ENCODE measurements at regions not wholly inside any gene's neighbourhood (a gene's known extent, or its start where the extent isn't known, plus 50 kb on each side); places are given as distances from the start of the nearest gene placed in this dataset.

- TF ChIP-seq, protein P1, sequence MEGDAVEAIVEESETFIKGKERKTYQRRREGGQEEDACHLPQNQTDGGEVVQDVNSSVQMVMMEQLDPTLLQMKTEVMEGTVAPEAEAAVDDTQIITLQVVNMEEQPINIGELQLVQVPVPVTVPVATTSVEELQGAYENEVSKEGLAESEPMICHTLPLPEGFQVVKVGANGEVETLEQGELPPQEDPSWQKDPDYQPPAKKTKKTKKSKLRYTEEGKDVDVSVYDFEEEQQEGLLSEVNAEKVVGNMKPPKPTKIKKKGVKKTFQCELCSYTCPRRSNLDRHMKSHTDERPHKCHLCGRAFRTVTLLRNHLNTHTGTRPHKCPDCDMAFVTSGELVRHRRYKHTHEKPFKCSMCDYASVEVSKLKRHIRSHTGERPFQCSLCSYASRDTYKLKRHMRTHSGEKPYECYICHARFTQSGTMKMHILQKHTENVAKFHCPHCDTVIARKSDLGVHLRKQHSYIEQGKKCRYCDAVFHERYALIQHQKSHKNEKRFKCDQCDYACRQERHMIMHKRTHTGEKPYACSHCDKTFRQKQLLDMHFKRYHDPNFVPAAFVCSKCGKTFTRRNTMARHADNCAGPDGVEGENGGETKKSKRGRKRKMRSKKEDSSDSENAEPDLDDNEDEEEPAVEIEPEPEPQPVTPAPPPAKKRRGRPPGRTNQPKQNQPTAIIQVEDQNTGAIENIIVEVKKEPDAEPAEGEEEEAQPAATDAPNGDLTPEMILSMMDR (IDR thresholded peaks at IDR 0.05): no peak
- Histone ChIP-seq H3K9me3 (no peaks in the 10 kb centered on the region), H3K36me3 (no peaks in the 10 kb centered on the region), H3K27ac (no peak overlapping the region), H3K4me1 (ENCODE audit: insufficient read depth) (no peaks in the 10 kb centered on the region), H3K27me3 (peaks cover 5% of the 10 kb centered on the region), H3K4me3 (no peak overlapping the region)
- intact Hi-C loops (cut with DNase I): no loop called here
- 90 to 92% (median 90%) methylated on average over 3 of the region's 3 CpGs for WGBS, 3 donors
- no peak for DNase-seq
Observed at GRCh38 chr4:62398318-62398717, 1198.2 kb downstream of the ADGRL3 start.

- intact Hi-C loops (cut with DNase I): no loop called here
- H3K4me1 ChIP-seq (ENCODE audit: insufficient read depth): no peaks in the 10 kb centered on the region
- TF ChIP-seq EP300 (IDR thresholded peaks at IDR 0.05) (no peak), POLR2A (IDR thresholded peaks at IDR 0.05) (no peak)
- TF ChIP-seq, protein P1 (IDR thresholded peaks at IDR 0.05): no peak
- H3K36me3 ChIP-seq: no peaks in the 10 kb centered on the region
- no peak for DNase-seq
- H3K27me3 ChIP-seq: peaks cover 5% of the 10 kb centered on the region
- no peaks in the 10 kb centered on the region for H3K9me3 ChIP-seq
- WGBS, 3 donors: 16 to 22% (median 16%) methylated on average over 1 of the region's 1 CpG
- no peak overlapping the region for H3K27ac ChIP-seq
- no peak overlapping the region for H3K4me3 ChIP-seq
Observed at GRCh38 chr4:62394766-62395165, 1194.6 kb downstream of the ADGRL3 start.

DNA sequence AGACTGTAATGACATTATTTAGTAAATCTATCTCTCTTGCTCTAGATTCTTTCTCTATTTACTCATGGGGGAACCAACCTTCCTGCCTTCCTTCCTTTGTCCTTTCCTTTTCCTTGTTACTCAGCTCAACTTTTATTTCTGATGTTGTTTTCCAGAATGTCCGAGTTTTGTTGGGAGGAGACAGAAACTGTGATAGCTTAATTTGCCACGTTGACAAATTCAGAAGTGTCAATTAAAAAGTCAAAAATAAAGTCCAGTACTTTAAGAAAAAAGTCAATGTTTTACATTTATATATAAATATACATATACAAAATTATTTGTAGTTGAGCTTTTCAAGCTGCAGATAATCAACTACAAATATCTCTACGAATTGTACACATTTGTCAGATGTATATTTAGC is 1187.7 kb downstream of the ADGRL3 start:
- intact Hi-C loops (cut with DNase I): no loop called here
- TF ChIP-seq, protein P1 (IDR thresholded peaks at IDR 0.05): no peak
- TF ChIP-seq POLR2A (IDR thresholded peaks at IDR 0.05) (no peak), EP300 (IDR thresholded peaks at IDR 0.05) (no peak)
- Histone ChIP-seq H3K9me3 (no peaks in the 10 kb centered on the region), H3K4me3 (no peak overlapping the region), H3K36me3 (no peaks in the 10 kb centered on the region), H3K27ac (no peak overlapping the region), H3K27me3 (no peaks in the 10 kb centered on the region), H3K4me1 (ENCODE audit: insufficient read depth) (no peaks in the 10 kb centered on the region)
- no peak for DNase-seq
- WGBS, 3 donors: 82 to 86% (median 84%) methylated on average over 3 of the region's 3 CpGs

DNA sequence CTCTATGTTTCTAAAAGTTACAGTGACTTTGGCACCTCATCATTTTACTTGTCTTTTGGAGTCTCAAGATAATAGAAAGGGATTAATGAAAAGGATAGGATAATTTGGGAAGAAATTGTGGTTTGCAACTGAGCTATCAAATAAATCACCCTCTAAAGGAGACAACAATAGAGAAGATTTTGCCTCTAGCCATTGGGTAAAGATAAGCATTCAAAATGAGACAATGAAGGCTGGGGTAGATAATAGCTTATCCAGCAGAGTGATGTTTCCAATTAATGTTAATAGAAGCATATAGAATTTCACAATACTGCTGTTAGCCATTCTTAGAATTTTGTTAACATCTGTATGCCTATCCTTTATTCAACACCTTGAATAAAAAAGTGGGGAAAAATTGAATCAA is 1177.6 kb downstream of the ADGRL3 start:
- Histone ChIP-seq H3K27me3 (no peaks in the 10 kb centered on the region), H3K4me3 (no peak overlapping the region), H3K9me3 (no peaks in the 10 kb centered on the region), H3K36me3 (no peaks in the 10 kb centered on the region), H3K27ac (no peak overlapping the region), H3K4me1 (ENCODE audit: insufficient read depth) (no peaks in the 10 kb centered on the region)
- TF ChIP-seq, protein P1 (IDR thresholded peaks at IDR 0.05): no peak
- TF ChIP-seq POLR2A (IDR thresholded peaks at IDR 0.05) (no peak), EP300 (IDR thresholded peaks at IDR 0.05) (no peak)
- no peak for DNase-seq
- intact Hi-C loops (cut with DNase I): no loop called here

DNA sequence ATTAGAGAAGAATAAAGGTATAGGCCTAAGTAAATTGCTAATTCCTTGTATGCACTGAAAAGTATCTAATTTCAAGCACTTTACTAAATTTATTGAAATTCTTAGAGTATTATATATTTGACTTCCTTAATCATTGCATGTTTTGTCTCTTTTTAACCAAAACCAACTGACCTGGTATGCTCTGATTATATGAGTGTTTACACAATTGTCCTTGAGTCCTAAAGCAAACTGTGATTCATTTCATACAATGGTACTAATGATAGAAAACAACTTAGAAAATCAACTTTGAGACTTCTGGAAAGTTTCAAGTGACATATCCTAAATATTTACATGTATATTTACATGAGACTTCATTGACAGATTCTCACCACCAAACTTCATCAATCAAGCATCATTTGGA is 1177.1 kb downstream of the ADGRL3 start:
- no peaks in the 10 kb centered on the region for H3K36me3 ChIP-seq
- TF ChIP-seq POLR2A (IDR thresholded peaks at IDR 0.05) (no peak), EP300 (IDR thresholded peaks at IDR 0.05) (no peak)
- TF ChIP-seq, protein P1 (IDR thresholded peaks at IDR 0.05): no peak
- no peaks in the 10 kb centered on the region for H3K4me1 ChIP-seq (ENCODE audit: insufficient read depth)
- intact Hi-C loops (cut with DNase I): no loop called here
- H3K27ac ChIP-seq: no peak overlapping the region
- no peak overlapping the region for H3K4me3 ChIP-seq
- no peaks in the 10 kb centered on the region for H3K27me3 ChIP-seq
- no peak for DNase-seq
- H3K9me3 ChIP-seq: no peaks in the 10 kb centered on the region

All from ovary (tissue), 7 donors.